Transverse colon (tissue), 4 donors: ENCODE measurements at regions not wholly inside any gene's neighbourhood (a gene's known extent, or its start where the extent isn't known, plus 50 kb on each side); places are given as distances from the start of the nearest gene placed in this dataset.

Experiments used
- EP300 ChIP-seq: sonication (generic); formaldehyde crosslinking; IDR thresholded peaks from one replicate; pipeline ENCODE4 v1.6.1; 2017; ENCODE audit warnings: antibody characterized with exemption, low read depth
- POLR2A ChIP-seq: fragments of 450-650 bp; IDR thresholded peaks from one replicate; pipeline ENCODE4 v1.6.1; 2016; ENCODE audit warnings: antibody characterized with exemption, mild to moderate bottlenecking, moderate library complexity
- POLR2AphosphoS5 ChIP-seq, 3 donors: sonication (generic); formaldehyde crosslinking; IDR thresholded peaks; one replicate each; pipeline ENCODE4 v1.6.1; 2016; ENCODE audit warnings: antibody characterized with exemption in 3 of 3
- TF ChIP-seq, protein P1 (sequence below), 5 experiments: fragments of 200-600 bp in 3 of 5; fragments of 450-650 bp in 2 of 5; sonication (generic) in 3 of 5; IDR thresholded peaks; 1 replicate in 2 of 5; 2 replicates in 3 of 5; pipeline ENCODE4 v1.5.1; 2016 to 2017; ENCODE audit warnings: antibody characterized with exemption in 5 of 5, inconsistent platforms in 3 of 5, mild to moderate bottlenecking in 2 of 5, moderate library complexity in 1 of 5

GRCh38 chr2:175817221-175817620, 184.8 kb downstream of the LNPK start:
- TF ChIP-seq, protein P1, sequence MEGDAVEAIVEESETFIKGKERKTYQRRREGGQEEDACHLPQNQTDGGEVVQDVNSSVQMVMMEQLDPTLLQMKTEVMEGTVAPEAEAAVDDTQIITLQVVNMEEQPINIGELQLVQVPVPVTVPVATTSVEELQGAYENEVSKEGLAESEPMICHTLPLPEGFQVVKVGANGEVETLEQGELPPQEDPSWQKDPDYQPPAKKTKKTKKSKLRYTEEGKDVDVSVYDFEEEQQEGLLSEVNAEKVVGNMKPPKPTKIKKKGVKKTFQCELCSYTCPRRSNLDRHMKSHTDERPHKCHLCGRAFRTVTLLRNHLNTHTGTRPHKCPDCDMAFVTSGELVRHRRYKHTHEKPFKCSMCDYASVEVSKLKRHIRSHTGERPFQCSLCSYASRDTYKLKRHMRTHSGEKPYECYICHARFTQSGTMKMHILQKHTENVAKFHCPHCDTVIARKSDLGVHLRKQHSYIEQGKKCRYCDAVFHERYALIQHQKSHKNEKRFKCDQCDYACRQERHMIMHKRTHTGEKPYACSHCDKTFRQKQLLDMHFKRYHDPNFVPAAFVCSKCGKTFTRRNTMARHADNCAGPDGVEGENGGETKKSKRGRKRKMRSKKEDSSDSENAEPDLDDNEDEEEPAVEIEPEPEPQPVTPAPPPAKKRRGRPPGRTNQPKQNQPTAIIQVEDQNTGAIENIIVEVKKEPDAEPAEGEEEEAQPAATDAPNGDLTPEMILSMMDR (IDR thresholded peaks at IDR 0.05): no peak
- TF ChIP-seq POLR2A (no peak), POLR2AphosphoS5 (IDR thresholded peaks at IDR 0.05) (no peak), EP300 (no peak)
